Kidney (tissue), 13 donors: ENCODE measurements at regions not wholly inside any gene's neighbourhood (a gene's known extent, or its start where the extent isn't known, plus 50 kb on each side); places are given as distances from the start of the nearest gene placed in this dataset.

ENCODE experiments used
- DNase-seq, 5 donors: peaks; one replicate each; pipeline ENCODE4 v3.0.0-alpha.2; 2013 to 2020
- FAIRE-seq: peaks from 2 replicates; lab custom pipeline; 2012; peaks lifted over from hg19 to GRCh38; lab: Jason Lieb, UNC
- H3K27ac ChIP-seq, 2 donors: one replicate each; pipeline ENCODE4 v1.7.0; 2013; ENCODE audit warnings: low read depth in 2 of 2, low read length in 2 of 2, inconsistent platforms in 1 of 2
- H3K27me3 ChIP-seq: one replicate; pipeline ENCODE4 v1.7.1; 2013; ENCODE audit warnings: low read length, inconsistent platforms; ENCODE audit not compliant: control insufficient read depth, insufficient read depth
- H3K36me3 ChIP-seq, 3 donors: one replicate each; pipeline versions ENCODE4 v1.7.0 to v1.7.1; 2013; ENCODE audit warnings: low read length in 3 of 3, control low read depth in 1 of 3, inconsistent platforms in 1 of 3; ENCODE audit not compliant: insufficient read depth in 3 of 3, control insufficient read depth in 2 of 3
- H3K4me1 ChIP-seq, 3 donors: one replicate each; pipeline versions ENCODE4 v1.7.0 to v1.7.1; 2013; ENCODE audit warnings: low read length in 3 of 3, inconsistent platforms in 1 of 3, low read depth in 1 of 3; ENCODE audit not compliant: control insufficient read depth in 2 of 3, insufficient read depth in 2 of 3
- H3K4me3 ChIP-seq, 3 donors: one replicate each; pipeline versions ENCODE4 v1.7.0 to v1.8.1; 2013; ENCODE audit warnings: low read length in 3 of 3, control low read depth in 1 of 3, inconsistent platforms in 1 of 3
- H3K9ac ChIP-seq, 3 donors: one replicate each; pipeline versions ENCODE4 v1.7.0 to v1.7.1; 2013; ENCODE audit warnings: low read length in 3 of 3, control low read depth in 1 of 3, inconsistent platforms in 1 of 3
- H3K9me3 ChIP-seq, 3 donors: one replicate each; pipeline versions ENCODE4 v1.7.0 to v1.7.1; 2013; ENCODE audit warnings: low read length in 3 of 3, control low read depth in 1 of 3, inconsistent platforms in 1 of 3; ENCODE audit not compliant: control insufficient read depth in 2 of 3, insufficient read depth in 1 of 3
- CTCF ChIP-seq: IDR thresholded peaks from 3 replicates; pipeline ENCODE4 v1.5.1; 2012; ENCODE audit warnings: mild to moderate bottlenecking, moderate library complexity, borderline replicate concordance; ENCODE audit not compliant: insufficient read depth; ENCODE audit errors: extremely low read depth
- intact Hi-C: fragments of 100-400 bp; cut with DNase I; formaldehyde crosslinking; loops from one replicate; pipeline ENCODE4 v1.11.1; 2022
- donor health status: control.
- donor health status: control.
- donor health status: control.
- donor health status: control.
- donor health status: control.
- donor health status: DM: yes; HTN: yes; CAD: no.
- donor health status: Normal renal cell carcinoma (clear cell type).

GRCh38 chr2:47724221-47724981 lies 58.5 kb upstream of the MSH6 start:
- H3K4me3 ChIP-seq: no peak overlapping the region
- H3K9me3 ChIP-seq: no peaks in the 10 kb centered on the region
- no peaks in the 10 kb centered on the region for H3K36me3 ChIP-seq
- FAIRE-seq (no peak), DNase-seq (peak in 2 of 5 donors; percentile 13 to 32)
- intact Hi-C loops: no loop called here
- TF ChIP-seq CTCF: no peak
- H3K4me1 ChIP-seq: no peaks in the 10 kb centered on the region
- H3K27ac ChIP-seq: no peak overlapping the region
- H3K9ac ChIP-seq: no peak overlapping the region
- no peaks in the 10 kb centered on the region for H3K27me3 ChIP-seq

DNA sequence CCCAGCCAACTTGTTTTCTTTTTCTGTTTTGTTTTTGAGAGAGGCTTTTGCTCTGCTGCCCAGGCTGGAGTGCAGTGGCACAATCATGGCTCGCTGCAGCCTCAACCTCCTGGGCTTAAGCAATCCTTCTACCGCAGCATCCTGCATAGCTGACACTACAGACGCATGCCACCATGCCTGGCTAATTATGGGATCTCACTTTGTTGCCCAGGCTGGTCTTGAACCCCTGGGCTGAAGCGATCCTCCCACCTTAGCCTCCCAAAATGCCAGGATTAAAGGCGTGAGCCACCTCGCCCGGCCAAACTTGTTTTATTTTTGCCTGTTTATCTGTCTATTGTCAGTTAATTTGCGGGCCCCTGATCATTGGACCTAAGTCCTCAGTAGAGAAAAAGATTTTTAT lies 61.6 kb upstream of the MSH6 start:
- no peak overlapping the region for H3K27ac ChIP-seq
- H3K27me3 ChIP-seq: no peaks in the 10 kb centered on the region
- H3K9ac ChIP-seq: no peak overlapping the region
- TF ChIP-seq CTCF: no peak
- no peaks in the 10 kb centered on the region for H3K4me1 ChIP-seq
- DNase-seq (no peak), FAIRE-seq (no peak)
- H3K36me3 ChIP-seq: no peaks in the 10 kb centered on the region
- intact Hi-C loops: no loop called here
- H3K4me3 ChIP-seq: no peak overlapping the region
- H3K9me3 ChIP-seq: no peaks in the 10 kb centered on the region

DNA sequence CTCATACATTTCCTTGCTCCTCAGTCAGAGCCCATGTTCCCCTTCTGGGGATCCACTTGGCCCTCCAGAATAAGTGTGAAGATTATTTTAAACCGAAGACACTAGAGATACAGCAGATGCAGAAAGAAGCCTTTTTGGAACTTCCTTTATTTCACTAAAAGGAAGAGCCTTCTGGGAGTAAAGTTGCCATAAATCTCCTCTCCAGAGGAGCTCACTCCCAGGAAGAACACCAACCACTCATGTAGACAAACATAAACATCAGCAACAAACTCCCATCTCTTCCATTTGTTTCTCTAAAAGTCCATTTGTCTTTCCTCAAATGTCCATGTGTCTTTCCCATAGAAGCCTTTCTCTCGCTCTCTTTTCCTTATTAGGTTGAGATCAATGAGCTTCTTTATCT lies 62.4 kb upstream of the MSH6 start:
- Histone ChIP-seq H3K4me1 (no peaks in the 10 kb centered on the region), H3K9ac (no peak overlapping the region), H3K27ac (no peak overlapping the region), H3K36me3 (no peaks in the 10 kb centered on the region), H3K27me3 (no peaks in the 10 kb centered on the region), H3K9me3 (no peaks in the 10 kb centered on the region), H3K4me3 (no peak overlapping the region)
- FAIRE-seq (no peak), DNase-seq (peak in 2 of 5 donors; percentile 56 to 57)
- intact Hi-C loops: no loop called here
- no peak for TF ChIP-seq CTCF
